NOMO-1 treated with DMSO at 0.1 percent for 48 hours (cell line): ENCODE measurements at regions not wholly inside any gene's neighbourhood (a gene's known extent, or its start where the extent isn't known, plus 50 kb on each side); places are given as distances from the start of the nearest gene placed in this dataset.
A peak's percentile ranks its signal among the peaks of the same experiment; 100 is the strongest.

Source experiments
- DNase-seq: peaks from one replicate; lab custom pipeline; 2025; ENCODE audit not compliant: unreplicated experiment; lab: John Stamatoyannopoulos, UW

DNA sequence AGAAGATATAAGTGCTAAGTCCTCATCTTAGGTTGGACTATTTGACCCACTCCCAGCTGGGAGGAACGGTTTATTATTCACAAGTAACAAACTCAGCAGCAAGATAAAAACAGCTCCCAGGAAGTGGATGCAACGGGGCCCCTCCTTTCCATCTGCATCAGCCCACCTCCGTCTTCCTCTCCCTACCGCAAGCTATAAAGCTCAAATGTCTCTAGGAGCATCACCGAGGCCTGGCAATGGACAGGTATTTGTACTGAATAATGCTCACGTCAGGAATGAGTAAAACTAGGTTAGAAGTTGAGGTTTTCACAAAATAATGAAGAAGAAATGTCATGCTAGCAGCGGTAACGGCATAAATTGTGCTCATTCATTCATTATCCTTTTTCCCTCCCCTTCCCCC is 408.7 kb upstream of the PSMD7 start:
- DNase-seq, result no peak

DNA sequence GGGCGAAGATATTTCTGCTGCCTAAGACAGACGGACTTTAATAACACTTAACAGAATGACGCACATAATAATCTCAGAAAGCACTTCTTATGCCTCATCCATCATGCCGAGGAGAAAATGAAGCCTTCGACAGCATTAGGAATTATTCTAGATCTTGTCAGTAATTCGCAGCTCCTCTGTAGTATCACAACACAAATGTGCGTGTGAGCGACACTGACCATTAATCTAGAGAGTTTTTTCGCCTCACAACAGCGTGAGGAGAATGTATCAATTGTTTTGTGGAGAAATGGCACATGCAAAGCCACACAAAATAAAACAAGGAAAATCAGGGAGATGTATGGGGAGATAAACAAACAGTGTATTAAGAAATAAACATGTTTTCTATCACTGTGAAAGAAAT is 410.2 kb upstream of the PSMD7 start:
- no peak for DNase-seq

- peak; percentile 8 for DNase-seq
Measured at GRCh38 chr16:73885319-73885718, 411.3 kb upstream of the PSMD7 start.

DNA sequence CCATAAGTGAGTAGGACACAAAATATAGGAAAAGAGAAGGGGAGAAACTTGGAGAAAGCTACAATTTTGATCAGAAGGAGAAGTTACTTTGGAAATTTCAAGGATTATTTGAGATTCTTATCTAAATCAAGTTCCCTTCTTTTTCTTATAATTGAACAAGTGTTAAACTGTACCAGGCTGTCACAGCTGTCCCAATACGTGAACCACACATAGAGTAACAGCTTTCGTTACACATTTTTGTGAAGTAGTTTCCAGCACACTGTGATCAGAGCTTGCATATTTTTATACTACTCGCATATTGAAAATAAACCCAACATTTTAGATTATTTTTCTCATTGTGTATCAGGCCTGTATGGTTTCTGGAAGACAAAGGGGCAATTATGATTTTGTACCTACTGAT is 412.8 kb upstream of the PSMD7 start:
- no peak for DNase-seq

DNA sequence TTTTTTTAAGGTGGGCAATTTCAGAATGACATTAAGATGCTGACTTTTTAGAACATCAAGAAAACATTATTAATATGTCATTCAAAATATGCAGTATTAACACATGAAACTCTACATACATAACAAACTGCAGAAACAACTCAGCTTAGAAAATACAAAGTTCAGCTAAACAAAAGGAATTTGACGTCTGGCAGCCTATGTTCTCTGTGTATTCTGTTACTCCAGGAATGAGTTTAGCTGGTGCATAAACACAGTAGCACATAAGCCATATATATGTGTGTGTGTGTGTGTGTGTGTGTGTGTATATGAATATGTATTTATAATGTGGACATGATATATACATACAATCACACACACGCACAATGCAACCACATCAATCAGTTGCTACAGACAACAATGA is 413.5 kb upstream of the PSMD7 start:
- no peak for DNase-seq

- no peak for DNase-seq
Measured at GRCh38 chr16:73882651-73883050, 414.0 kb upstream of the PSMD7 start.

DNA sequence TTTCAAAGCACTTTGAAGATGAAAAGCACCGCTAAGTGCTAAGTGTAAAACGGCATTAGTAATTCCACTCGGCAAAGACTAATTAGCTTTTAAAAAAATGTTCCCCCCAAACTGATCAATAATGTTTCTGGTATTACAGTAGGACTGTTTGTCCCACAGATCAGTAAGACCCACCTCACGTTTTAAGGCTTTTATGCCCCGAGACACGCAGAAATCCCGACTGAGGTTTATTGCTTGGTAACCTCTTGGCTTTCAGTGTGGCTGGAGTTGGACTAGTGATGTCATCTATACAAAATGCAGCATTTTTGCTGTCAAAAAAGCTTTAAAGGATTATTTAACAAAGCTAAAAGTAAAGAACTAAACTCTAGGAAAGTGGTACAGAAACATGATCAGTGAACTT is 414.6 kb upstream of the PSMD7 start:
- DNase-seq, result no peak

- DNase-seq, result no peak
Measured at GRCh38 chr16:73879621-73880020, 417.0 kb upstream of the PSMD7 start.

- peak; percentile 33 for DNase-seq
Measured at GRCh38 chr16:73878611-73879010, 418.0 kb upstream of the PSMD7 start.

- no peak for DNase-seq
Measured at GRCh38 chr16:73877150-73877549, 419.5 kb upstream of the PSMD7 start.

GRCh38 chr16:73875996-73876690 is 420.5 kb upstream of the PSMD7 start:
- DNase-seq, result no peak

GRCh38 chr16:73874324-73874723 is 422.3 kb upstream of the PSMD7 start:
- no peak for DNase-seq

- no peak for DNase-seq
Measured at GRCh38 chr16:73873643-73874042, 423.0 kb upstream of the PSMD7 start.

- DNase-seq, result no peak
Measured at GRCh38 chr16:73872856-73873255, 423.8 kb upstream of the PSMD7 start.

GRCh38 chr16:73871088-73871733 is 425.4 kb upstream of the PSMD7 start:
- no peak for DNase-seq

- no peak for DNase-seq
Measured at GRCh38 chr16:73869126-73869525, 427.5 kb upstream of the PSMD7 start.

DNA sequence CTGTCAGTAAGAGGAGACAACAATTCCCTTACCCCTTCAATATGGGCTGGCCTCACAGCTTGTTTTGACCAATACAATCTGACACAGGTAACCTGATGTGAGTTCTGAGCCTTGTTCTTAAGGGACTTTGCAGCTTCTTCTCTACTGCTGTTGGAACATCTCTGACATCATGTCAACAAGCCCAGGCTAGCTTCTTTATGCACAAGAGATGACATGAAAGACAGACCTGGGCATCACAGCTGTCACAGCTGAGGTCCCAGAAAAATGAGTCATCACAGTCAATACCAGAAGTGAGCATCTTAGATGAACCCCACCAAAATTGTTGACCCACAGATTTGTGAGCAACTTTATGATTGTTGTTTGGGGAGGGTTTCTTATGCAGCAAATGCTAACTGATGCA is 431.7 kb upstream of the PSMD7 start:
- no peak for DNase-seq

DNA sequence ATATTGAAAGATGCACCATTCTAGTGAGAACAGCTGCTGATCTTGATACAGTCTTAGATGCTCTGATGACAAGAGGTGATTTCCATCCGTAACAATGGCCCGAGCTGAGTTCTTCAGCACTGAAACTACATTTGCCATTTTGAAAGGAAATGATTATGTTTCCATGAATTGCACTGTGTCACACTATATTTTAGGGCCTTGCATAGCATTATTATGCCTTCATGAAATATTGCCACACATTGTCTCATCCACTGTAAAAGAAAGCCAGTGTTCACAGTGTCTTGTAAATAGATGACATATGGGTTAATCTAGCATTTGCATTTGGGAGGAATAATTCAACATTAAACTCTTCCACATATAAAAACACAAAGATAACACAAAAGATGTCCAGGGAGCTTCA is 438.3 kb upstream of the PSMD7 start:
- no peak for DNase-seq

GRCh38 chr16:73853968-73854367 is 442.6 kb upstream of the PSMD7 start:
- DNase-seq, result no peak

DNA sequence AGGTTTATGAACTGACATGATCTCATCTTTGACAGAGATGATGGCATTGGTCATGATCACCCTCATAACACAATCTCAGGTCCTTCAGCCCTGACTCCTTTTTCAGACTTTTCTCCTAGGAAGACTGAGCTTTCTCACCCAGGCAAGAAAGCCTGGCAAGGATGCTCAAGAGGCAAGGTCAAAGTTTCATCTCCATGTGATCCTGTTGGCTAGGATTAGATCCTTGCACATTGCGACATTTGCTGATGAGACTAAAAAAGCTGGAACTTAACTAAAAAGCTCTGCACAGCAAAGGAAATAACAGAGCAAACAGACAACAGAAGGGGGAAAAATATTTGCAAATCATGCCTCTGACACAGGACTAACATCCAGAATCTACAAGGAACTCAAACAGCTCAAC is 444.1 kb upstream of the PSMD7 start:
- DNase-seq, result no peak

GRCh38 chr16:73848993-73849392 is 447.6 kb upstream of the PSMD7 start:
- DNase-seq, result no peak

GRCh38 chr16:73847090-73847489 is 449.5 kb upstream of the PSMD7 start:
- no peak for DNase-seq

DNA sequence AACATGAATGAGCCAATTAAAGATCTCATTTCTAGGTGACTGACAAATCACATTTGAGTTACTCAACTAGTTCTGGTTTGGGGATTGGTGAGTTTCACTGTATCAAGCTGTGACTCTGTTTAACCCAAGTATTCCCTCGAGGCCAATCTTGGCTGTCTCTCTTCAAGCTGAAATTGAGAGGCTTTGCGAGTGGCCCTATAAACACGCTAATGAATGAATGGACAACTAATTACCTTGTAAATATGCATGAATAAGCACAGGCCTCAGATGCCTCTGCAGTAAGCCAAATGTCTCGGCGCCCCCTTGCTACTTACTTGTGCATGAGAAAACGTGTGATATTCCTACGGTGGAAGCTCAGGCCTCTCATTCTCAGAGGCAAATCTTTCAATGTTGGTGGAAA is 450.3 kb upstream of the PSMD7 start:
- DNase-seq, result no peak
